OCI-LY1 (cell line): ENCODE measurements at regions not wholly inside any gene's neighbourhood (a gene's known extent, or its start where the extent isn't known, plus 50 kb on each side); places are given as distances from the start of the nearest gene placed in this dataset.

ENCODE experiments used
- EZH2 ChIP-seq: fragments of 200-600 bp; sonication (generic), shearing (Covaris generic); IDR thresholded peaks from 2 replicates; pipeline ENCODE4 v1.8.0; 2017; ENCODE audit warnings: borderline replicate concordance, mixed run types, mild to moderate bottlenecking, antibody characterized with exemption, low read length, moderate library complexity, mixed read lengths
- TF ChIP-seq, protein P1 (sequence below): fragments of 200-600 bp; sonication (generic), shearing (Covaris generic); IDR thresholded peaks from 2 replicates; pipeline ENCODE4 v1.5.1; 2017; ENCODE audit warnings: mild to moderate bottlenecking, antibody characterized with exemption, low read length, moderate library complexity, mixed read lengths

DNA sequence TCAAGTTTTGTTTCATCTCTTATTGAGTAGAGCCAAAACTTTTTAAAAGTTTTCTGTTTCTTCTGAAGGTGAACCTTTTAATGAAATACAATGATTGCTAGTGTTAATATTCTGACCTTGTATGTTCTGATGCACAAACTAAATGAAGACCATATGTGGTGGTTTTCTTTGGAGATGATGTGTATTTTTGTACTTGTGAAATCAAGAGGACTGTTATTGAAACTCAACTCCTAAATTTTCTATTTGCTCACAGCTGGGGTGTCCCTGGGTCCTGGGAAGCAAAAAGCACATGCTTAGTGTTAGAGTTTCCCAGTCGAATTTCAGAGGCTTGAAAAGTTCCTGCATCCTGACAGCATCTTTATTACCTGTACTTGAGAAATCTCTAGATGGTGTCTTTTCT is 1185.8 kb upstream of the ALCAM start:
- TF ChIP-seq, protein P1, sequence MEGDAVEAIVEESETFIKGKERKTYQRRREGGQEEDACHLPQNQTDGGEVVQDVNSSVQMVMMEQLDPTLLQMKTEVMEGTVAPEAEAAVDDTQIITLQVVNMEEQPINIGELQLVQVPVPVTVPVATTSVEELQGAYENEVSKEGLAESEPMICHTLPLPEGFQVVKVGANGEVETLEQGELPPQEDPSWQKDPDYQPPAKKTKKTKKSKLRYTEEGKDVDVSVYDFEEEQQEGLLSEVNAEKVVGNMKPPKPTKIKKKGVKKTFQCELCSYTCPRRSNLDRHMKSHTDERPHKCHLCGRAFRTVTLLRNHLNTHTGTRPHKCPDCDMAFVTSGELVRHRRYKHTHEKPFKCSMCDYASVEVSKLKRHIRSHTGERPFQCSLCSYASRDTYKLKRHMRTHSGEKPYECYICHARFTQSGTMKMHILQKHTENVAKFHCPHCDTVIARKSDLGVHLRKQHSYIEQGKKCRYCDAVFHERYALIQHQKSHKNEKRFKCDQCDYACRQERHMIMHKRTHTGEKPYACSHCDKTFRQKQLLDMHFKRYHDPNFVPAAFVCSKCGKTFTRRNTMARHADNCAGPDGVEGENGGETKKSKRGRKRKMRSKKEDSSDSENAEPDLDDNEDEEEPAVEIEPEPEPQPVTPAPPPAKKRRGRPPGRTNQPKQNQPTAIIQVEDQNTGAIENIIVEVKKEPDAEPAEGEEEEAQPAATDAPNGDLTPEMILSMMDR: no peak
- TF ChIP-seq EZH2: no peak
